AG10803 (cell line): ENCODE measurements at regions not wholly inside any gene's neighbourhood (a gene's known extent, or its start where the extent isn't known, plus 50 kb on each side); places are given as distances from the start of the nearest gene placed in this dataset.

ENCODE experiments used
- DNase-seq: peaks from one replicate; pipeline ENCODE4 v3.0.0; 2010; ENCODE audit warnings: low read depth
- H3K4me3 ChIP-seq: 2 replicates; pipeline ENCODE4 v1.5.1; 2011; ENCODE audit warnings: mild to moderate bottlenecking, low read length, control low read depth
- CTCF ChIP-seq: conservative IDR thresholded peaks from 2 replicates; pipeline ENCODE4 v1.5.1; 2011; ENCODE audit warnings: mild to moderate bottlenecking, low read length, control low read depth, inconsistent platforms

- TF ChIP-seq CTCF, result no peak
- H3K4me3 ChIP-seq, result no peak overlapping the region
- DNase-seq, result no peak
These were observed 1056.3 kb downstream of the CDH11 start for GRCh38 chr16:64065523-64065922.

GRCh38 chr16:64061621-64062020 is 1060.2 kb downstream of the CDH11 start:
- no peak for TF ChIP-seq CTCF
- peak; percentile 16 for DNase-seq
- no peak overlapping the region for H3K4me3 ChIP-seq

- no peak for TF ChIP-seq CTCF
- H3K4me3 ChIP-seq, result no peak overlapping the region
- DNase-seq, result no peak
These were observed 1061.2 kb downstream of the CDH11 start for GRCh38 chr16:64060631-64061030.

- DNase-seq, result no peak
- TF ChIP-seq CTCF, result no peak
- H3K4me3 ChIP-seq, result no peak overlapping the region
These were observed 1063.2 kb downstream of the CDH11 start for GRCh38 chr16:64058685-64059084.

- TF ChIP-seq CTCF, result peak; percentile 37
- DNase-seq, result peak; percentile 0
- H3K4me3 ChIP-seq, result no peak overlapping the region
These were observed 1070.0 kb downstream of the CDH11 start for GRCh38 chr16:64051824-64052223.

GRCh38 chr16:64047878-64048277 is 1074.0 kb downstream of the CDH11 start:
- H3K4me3 ChIP-seq, result no peak overlapping the region
- no peak for TF ChIP-seq CTCF
- DNase-seq, result no peak

GRCh38 chr16:64047207-64047606 is 1074.7 kb downstream of the CDH11 start:
- H3K4me3 ChIP-seq, result no peak overlapping the region
- DNase-seq, result no peak
- no peak for TF ChIP-seq CTCF
